HCT116 (cell line): ENCODE measurements at regions not wholly inside any gene's neighbourhood (a gene's known extent, or its start where the extent isn't known, plus 50 kb on each side); places are given as distances from the start of the nearest gene placed in this dataset.

Experiments used
- ATAC-seq: fragments of 200-7000 bp; cut with Tn5 transposase; 2 replicates; pipeline ENCODE4 v1.9.1; 2020; ENCODE audit warnings: mild to moderate bottlenecking, moderate library complexity
- BruUV-seq: library from RNA; stranded (reverse); fragments of 400-500 nt; replicated peaks from 2 replicates; lab custom pipeline; 2021; lab: Mats Ljungman, UMichigan
- CTCF ChIA-PET: fragments of 300-600 bp; sonication (Branson Sonifier 250); formaldehyde crosslinking; loops from one replicate; lab custom pipeline; 2021; ENCODE audit warnings: antibody characterized with exemption; lab: Charles Lee
- POLR2A ChIA-PET: fragments of 300-600, 350-600 bp; sonication (Branson Sonifier 250); formaldehyde crosslinking; loops from one replicate; lab custom pipeline; 2021; ENCODE audit warnings: antibody characterized with exemption; lab: Charles Lee
- RAD21 ChIA-PET, 2 experiments: fragments of 300-600 bp; sonication (Branson Sonifier 250); formaldehyde crosslinking; loops; one replicate each; lab custom pipeline; 2023; ENCODE audit warnings: low total read pairs in 2 of 2; ENCODE audit not compliant: uncharacterized antibody in 2 of 2, unreplicated experiment in 2 of 2, low non-redundant PET in 1 of 2; lab: Charles Lee
- DNase-seq: peaks from one replicate; pipeline ENCODE4 v3.0.0-alpha.2; 2010; ENCODE audit warnings: low read depth, low spot score
- H2AFZ ChIP-seq: fragments of 200-600 bp; shearing (Covaris generic), sonication (generic); 2 replicates; pipeline ENCODE4 v1.6.1; 2017; ENCODE audit warnings: low read depth, mixed run types, mixed read lengths, antibody characterized with exemption, low read length; ENCODE audit not compliant: poor library complexity, severe bottlenecking
- H3K27ac ChIP-seq: 2 replicates; pipeline ENCODE4 v1.5.1; 2012; ENCODE audit warnings: low read depth, low read length
- H3K27me3 ChIP-seq: fragments of 200-600 bp; sonication (generic); 2 replicates; pipeline ENCODE4 v1.6.1; 2016; ENCODE audit warnings: mixed run types, low read length, mixed read lengths; ENCODE audit not compliant: insufficient read depth
- H3K36me3 ChIP-seq, 2 experiments: fragments of 200-500 bp in 1 of 2; fragments of 200-600 bp in 1 of 2; sonication (Bioruptor generic) in 1 of 2; sonication (generic) in 1 of 2; 2 replicates each; pipeline versions ENCODE4 v1.5.1 to v1.6.1; 2014 to 2016; ENCODE audit warnings: low read length in 2 of 2, inconsistent platforms in 1 of 2, mixed read lengths in 1 of 2, mixed run types in 1 of 2; ENCODE audit not compliant: insufficient read depth in 2 of 2, control insufficient read depth in 1 of 2
- H3K4me1 ChIP-seq, 2 experiments: fragments of 200-600 bp in 1 of 2; sonication (generic) in 1 of 2; 2 replicates each; pipeline versions ENCODE4 v1.5.1 to v1.6.1; 2012 to 2017; ENCODE audit warnings: low read length in 2 of 2, inconsistent platforms in 1 of 2, mild to moderate bottlenecking in 1 of 2, mixed read lengths in 1 of 2, mixed run types in 1 of 2, moderate library complexity in 1 of 2; ENCODE audit not compliant: insufficient read depth in 2 of 2, control insufficient read depth in 1 of 2
- H3K4me2 ChIP-seq: fragments of 200-600 bp; sonication (generic); 2 replicates; pipeline ENCODE4 v1.6.1; 2017; ENCODE audit warnings: mixed run types, low read length, mixed read lengths
- H3K4me3 ChIP-seq, 2 experiments: fragments of 200-600 bp in 1 of 2; sonication (generic) in 1 of 2; replicated peaks in 1 of 2; 2 replicates each; pipeline ENCODE4 v1.5.1; 2011 to 2016; ENCODE audit warnings: low read length in 2 of 2, control low read depth in 1 of 2, low read depth in 1 of 2, mild to moderate bottlenecking in 1 of 2, mixed read lengths in 1 of 2, mixed run types in 1 of 2
- H3K79me2 ChIP-seq: fragments of 200-600 bp; sonication (generic); 2 replicates; pipeline ENCODE4 v1.6.1; 2017; ENCODE audit warnings: mild to moderate bottlenecking, mixed run types, low read length, moderate library complexity, mixed read lengths; ENCODE audit not compliant: insufficient read depth
- H3K9ac ChIP-seq: fragments of 200-600 bp; sonication (generic); 2 replicates; pipeline ENCODE4 v1.6.1; 2016; ENCODE audit warnings: low read length, mixed read lengths
- H3K9me2 ChIP-seq: fragments of 200-600 bp; sonication (generic), shearing (Covaris generic); 2 replicates; pipeline ENCODE4 v1.6.1; 2017; ENCODE audit warnings: mixed run types, mild to moderate bottlenecking, moderate library complexity; ENCODE audit not compliant: insufficient read depth
- H3K9me3 ChIP-seq, 2 experiments: fragments of 200-500 bp in 1 of 2; fragments of 200-600 bp in 1 of 2; sonication (Bioruptor generic) in 1 of 2; sonication (generic) in 1 of 2; 2 replicates each; pipeline ENCODE4 v1.6.1; 2014 to 2017; ENCODE audit warnings: low read length in 2 of 2, mixed read lengths in 2 of 2, inconsistent platforms in 1 of 2, low read depth in 1 of 2, mild to moderate bottlenecking in 1 of 2, mixed run types in 1 of 2, moderate library complexity in 1 of 2; ENCODE audit not compliant: control insufficient read depth in 1 of 2, insufficient read depth in 1 of 2
- H4K20me1 ChIP-seq: fragments of 200-600 bp; sonication (generic), shearing (Covaris generic); 2 replicates; pipeline ENCODE4 v1.6.1; 2017; ENCODE audit warnings: mixed run types, mild to moderate bottlenecking, moderate library complexity; ENCODE audit not compliant: insufficient read depth
- CEBPB ChIP-seq: IDR thresholded peaks from 2 replicates; pipeline ENCODE4 v1.6.1; 2012; ENCODE audit warnings: low read depth
- CTCF ChIP-seq, 3 experiments: fragments of 200-600 bp in 1 of 3; sonication (generic) in 1 of 3; IDR thresholded peaks in 2 of 3; conservative IDR thresholded peaks in 1 of 3; 2 replicates each; pipeline ENCODE4 v1.5.1; 2012 to 2017; ENCODE audit warnings: low read depth in 2 of 3, low read length in 2 of 3, antibody characterized with exemption in 1 of 3, borderline replicate concordance in 1 of 3, control low read depth in 1 of 3, mild to moderate bottlenecking in 1 of 3, mixed read lengths in 1 of 3, mixed run types in 1 of 3, moderate library complexity in 1 of 3; ENCODE audit not compliant: insufficient read depth in 1 of 3
- EGR1 ChIP-seq: IDR thresholded peaks from 2 replicates; pipeline ENCODE4 v1.6.1; 2012; ENCODE audit warnings: low read depth
- ELF1 ChIP-seq: IDR thresholded peaks from 2 replicates; pipeline ENCODE4 v1.6.1; 2012; ENCODE audit warnings: low read depth, borderline replicate concordance
- POLR2A ChIP-seq: IDR thresholded peaks from 2 replicates; pipeline ENCODE4 v1.7.0; 2011; ENCODE audit warnings: borderline replicate concordance; ENCODE audit not compliant: insufficient read depth, insufficient read length; ENCODE audit errors: extremely low read depth
- RAD21 ChIP-seq: IDR thresholded peaks from 2 replicates; pipeline ENCODE4 v1.6.1; 2012; ENCODE audit warnings: low read depth, mild to moderate bottlenecking
- SP1 ChIP-seq: IDR thresholded peaks from 2 replicates; pipeline ENCODE4 v1.6.1; 2012; ENCODE audit warnings: low read depth
- intact Hi-C: fragments of 100-400 bp; cut with micrococcal nuclease; formaldehyde crosslinking; loops from 2 replicates; pipeline ENCODE4 v1.10.0; 2022
- TF ChIP-seq, protein P1 (sequence below): IDR thresholded peaks from 2 replicates; pipeline ENCODE4 v1.6.1; 2012; ENCODE audit warnings: low read depth

GRCh38 chr1:55635856-55636255, 420.7 kb upstream of the USP24 start:
- H3K9me2 ChIP-seq = no peaks in the 10 kb centered on the region
- H3K79me2 ChIP-seq = no peaks in the 10 kb centered on the region
- H3K4me1 ChIP-seq = no peaks in the 10 kb centered on the region
- no peak overlapping the region for H3K4me2 ChIP-seq
- no peaks in the 10 kb centered on the region for H4K20me1 ChIP-seq
- ChIA-PET CTCF (no interaction called here), RAD21 (no interaction called here), POLR2A (no interaction called here)
- no peak overlapping the region for H3K4me3 ChIP-seq
- intact Hi-C loops = no loop called here
- no peak for ATAC-seq
- TF ChIP-seq, protein P1, sequence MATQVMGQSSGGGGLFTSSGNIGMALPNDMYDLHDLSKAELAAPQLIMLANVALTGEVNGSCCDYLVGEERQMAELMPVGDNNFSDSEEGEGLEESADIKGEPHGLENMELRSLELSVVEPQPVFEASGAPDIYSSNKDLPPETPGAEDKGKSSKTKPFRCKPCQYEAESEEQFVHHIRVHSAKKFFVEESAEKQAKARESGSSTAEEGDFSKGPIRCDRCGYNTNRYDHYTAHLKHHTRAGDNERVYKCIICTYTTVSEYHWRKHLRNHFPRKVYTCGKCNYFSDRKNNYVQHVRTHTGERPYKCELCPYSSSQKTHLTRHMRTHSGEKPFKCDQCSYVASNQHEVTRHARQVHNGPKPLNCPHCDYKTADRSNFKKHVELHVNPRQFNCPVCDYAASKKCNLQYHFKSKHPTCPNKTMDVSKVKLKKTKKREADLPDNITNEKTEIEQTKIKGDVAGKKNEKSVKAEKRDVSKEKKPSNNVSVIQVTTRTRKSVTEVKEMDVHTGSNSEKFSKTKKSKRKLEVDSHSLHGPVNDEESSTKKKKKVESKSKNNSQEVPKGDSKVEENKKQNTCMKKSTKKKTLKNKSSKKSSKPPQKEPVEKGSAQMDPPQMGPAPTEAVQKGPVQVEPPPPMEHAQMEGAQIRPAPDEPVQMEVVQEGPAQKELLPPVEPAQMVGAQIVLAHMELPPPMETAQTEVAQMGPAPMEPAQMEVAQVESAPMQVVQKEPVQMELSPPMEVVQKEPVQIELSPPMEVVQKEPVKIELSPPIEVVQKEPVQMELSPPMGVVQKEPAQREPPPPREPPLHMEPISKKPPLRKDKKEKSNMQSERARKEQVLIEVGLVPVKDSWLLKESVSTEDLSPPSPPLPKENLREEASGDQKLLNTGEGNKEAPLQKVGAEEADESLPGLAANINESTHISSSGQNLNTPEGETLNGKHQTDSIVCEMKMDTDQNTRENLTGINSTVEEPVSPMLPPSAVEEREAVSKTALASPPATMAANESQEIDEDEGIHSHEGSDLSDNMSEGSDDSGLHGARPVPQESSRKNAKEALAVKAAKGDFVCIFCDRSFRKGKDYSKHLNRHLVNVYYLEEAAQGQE = no peak
- TF ChIP-seq ELF1 (no peak), SP1 (no peak), POLR2A (no peak), EGR1 (no peak), CTCF (IDR thresholded peaks at IDR 0.05 in 2 of 3, conservative IDR thresholded peaks at IDR 0.05 in 1 of 3; ENCODE audit: borderline replicate concordance in 1 of 3, insufficient read depth in 1 of 3, low read depth in 2 of 3, low read length in 2 of 3) (no peak), CEBPB (no peak), RAD21 (no peak)
- TF ChIP-seq, all 23 proteins: peak for 0
- Histone ChIP-seq H3K27me3 (no peaks in the 10 kb centered on the region), H3K27ac (no peak overlapping the region), H3K9ac (no peak overlapping the region), H3K36me3 (no peaks in the 10 kb centered on the region), H2AFZ (no peak overlapping the region), H3K9me3 (no peaks in the 10 kb centered on the region)
- no TSS peak for BruUV-seq
- no peak for DNase-seq
